Heart right ventricle (tissue), 16 donors: ENCODE measurements at regions not wholly inside any gene's neighbourhood (a gene's known extent, or its start where the extent isn't known, plus 50 kb on each side); places are given as distances from the start of the nearest gene placed in this dataset.

Source experiments
- ATAC-seq, 8 donors: fragments of 200-7000 bp; cut with Tn5 transposase; one replicate each; pipeline ENCODE4 v1.9.1; 2020; ENCODE audit warnings: mild to moderate bottlenecking in 8 of 8, moderate library complexity in 8 of 8, moderate number of reproducible peaks in 1 of 8
- DNase-seq, 2 donors: peaks; one replicate each; pipeline ENCODE4 v3.0.0-alpha.2; 2020
- H3K27ac ChIP-seq, 10 donors: fragments of 200-600 bp; sonication (generic) in 2 of 10; one replicate each; pipeline versions ENCODE4 v1.5.0 to v1.8.0; 2020 to 2022; ENCODE audit warnings: mild to moderate bottlenecking in 3 of 10
- H3K27me3 ChIP-seq, 7 donors: fragments of 200-600 bp; one replicate each; pipeline ENCODE4 v1.8.0; 2021 to 2022; ENCODE audit warnings: mild to moderate bottlenecking in 2 of 7
- H3K36me3 ChIP-seq, 9 donors: fragments of 200-600 bp; sonication (generic) in 1 of 9; one replicate each; pipeline versions ENCODE4 v1.5.0 to v1.8.0; 2020 to 2022; ENCODE audit warnings: mild to moderate bottlenecking in 2 of 9
- H3K4me1 ChIP-seq, 9 donors: fragments of 200-600 bp; sonication (generic) in 1 of 9; one replicate each; pipeline versions ENCODE4 v1.5.0 to v1.8.0; 2020 to 2022; ENCODE audit warnings: mild to moderate bottlenecking in 4 of 9
- H3K4me3 ChIP-seq, 10 donors: fragments of 200-600 bp; sonication (generic) in 2 of 10; one replicate each; pipeline versions ENCODE4 v1.5.0 to v1.8.0; 2020 to 2022; ENCODE audit warnings: mild to moderate bottlenecking in 7 of 10, moderate library complexity in 2 of 10
- H3K9me3 ChIP-seq, 11 donors: fragments of 200-600 bp in 10 of 11; sonication (generic) in 2 of 11; one replicate each; pipeline versions ENCODE4 v1.5.0 to v1.8.0; 2013 to 2022; ENCODE audit warnings: mild to moderate bottlenecking in 2 of 11, control low read depth in 1 of 11, moderate library complexity in 1 of 11
- CTCF ChIP-seq, 9 donors: fragments of 200-600 bp; sonication (generic) in 2 of 9; IDR thresholded peaks; one replicate each; pipeline versions ENCODE4 v1.5.0 to v1.8.0; 2021 to 2022; ENCODE audit warnings: antibody characterized with exemption in 9 of 9, mild to moderate bottlenecking in 5 of 9, moderate library complexity in 1 of 9
- WGBS, 2 donors: extraction: QIAGEN DNeasy Blood & Tissue Kit; methylation state at CpG; one replicate each; pipeline ENCODE4 v1.1.7; 2013; ENCODE audit warnings: inconsistent platforms in 1 of 2; 5-methylcytosine and 5-hydroxymethylcytosine counted together
- intact Hi-C, 10 donors: fragments of 100-400 bp; cut with DNase I; formaldehyde crosslinking; loops; one replicate each; pipeline versions ENCODE4 v1.11.1 to v1.14.2; 2022
- donor health status: Arrhythmogenic right ventricular cardiomyopathy.
- donor health status: ischemic (EF 13 %, LVEDD 7.1; RV severe dilation, severe dysfunction).
- donor health status: healthy with polysubstance abuse.
- donor health status: DM: no; HTN: yes; CAD: no.
- donor health status: DM: no; HTN: no; CAD: no.
- donor health status: ischemic (EF 25% LVEDD 6.9; RV normal size, moderate dysfunction).
- donor health status: ischemic (EF 25% LVEDD 5.7; RV mildly dilated, moderate dysfunction).
- donor health status: healthy.
- donor health status: DM: yes; HTN: yes; CAD: no.
- donor health status: Ischemic cardiomyopathy.
- donor health status: ischemic (EF 35%, LVEDD 5.7; RV mildly dilated, moderate dysfunction).
- donor health status: nonischemic (EF 11% LVEDD 7.7; RV severe dilation, severe dysfunction).
- donor health status: DM: yes; HTN: yes; CAD: no.
- donor health status: PGD.
- donor health status: ischemic (EF 29% LVEDD 5.4; RV normal size, mild dysfunction).
- donor health status: nonischemic (EF 23%, LVEDD 6.1; RV moderate dilation, normal function).

- no peak overlapping the region for H3K4me3 ChIP-seq
- H3K36me3 ChIP-seq: no peaks in the 10 kb centered on the region
- DNase-seq (no peak), ATAC-seq (no peak)
- intact Hi-C loops: no loop called here
- peaks cover 0 to 37% (median 22%) of the 10 kb centered on the region in 9 donors for H3K4me1 ChIP-seq
- WGBS, 2 donors: 92 to 95% methylated on average over 29 of the region's 29 CpGs
- H3K27me3 ChIP-seq: peaks cover 0 to 3% (median 0%) of the 10 kb centered on the region in 7 donors
- H3K27ac ChIP-seq: no peak overlapping the region
- peaks cover 0 to 17% (median 5%) of the 10 kb centered on the region in 11 donors for H3K9me3 ChIP-seq
- no peak for TF ChIP-seq CTCF (IDR thresholded peaks at IDR 0.05)
Measured at GRCh38 chr2:238599549-238600505, 173.1 kb downstream of the ASB1 start.

GRCh38 chr2:238600506-238601432 lies 174.0 kb downstream of the ASB1 start:
- H3K36me3 ChIP-seq: no peaks in the 10 kb centered on the region
- peak overlapping the region in 1 of 10 donors; percentile 5 for H3K27ac ChIP-seq
- intact Hi-C loops: no loop called here
- no peak overlapping the region for H3K4me3 ChIP-seq
- no peak for DNase-seq
- H3K9me3 ChIP-seq: peaks cover 0 to 17% (median 5%) of the 10 kb centered on the region in 11 donors
- ATAC-seq: no peak
- TF ChIP-seq CTCF (IDR thresholded peaks at IDR 0.05): no peak
- 88 to 89% methylated on average over 29 of the region's 29 CpGs for WGBS, 2 donors
- peaks cover 0 to 37% (median 22%) of the 10 kb centered on the region in 9 donors for H3K4me1 ChIP-seq
- H3K27me3 ChIP-seq: peaks cover 0 to 3% (median 0%) of the 10 kb centered on the region in 7 donors

GRCh38 chr2:238601433-238602222 lies 174.9 kb downstream of the ASB1 start:
- Histone ChIP-seq H3K4me1 (peaks cover 0 to 32% (median 21%) of the 10 kb centered on the region in 9 donors), H3K36me3 (no peaks in the 10 kb centered on the region), H3K27me3 (peaks cover 0 to 4% (median 0%) of the 10 kb centered on the region in 7 donors), H3K27ac (peak overlapping the region in 6 of 10 donors; percentile 5 to 66 (median 25)), H3K4me3 (no peak overlapping the region), H3K9me3 (peaks cover 0 to 17% (median 5%) of the 10 kb centered on the region in 11 donors)
- no peak for TF ChIP-seq CTCF (IDR thresholded peaks at IDR 0.05)
- WGBS, 2 donors: 44 to 47% methylated on average over 11 of the region's 11 CpGs
- no peak for DNase-seq
- intact Hi-C loops: no loop called here
- peak in 4 of 8 donors; percentile 12 to 68 (median 14) for ATAC-seq
